22Rv1 (cell line): ENCODE measurements at regions not wholly inside any gene's neighbourhood (a gene's known extent, or its start where the extent isn't known, plus 50 kb on each side); places are given as distances from the start of the nearest gene placed in this dataset.

Experiments used
- CTCF ChIP-seq: fragments of 450-650 bp; IDR thresholded peaks from 2 replicates; pipeline ENCODE4 v1.5.1; 2017; ENCODE audit warnings: mild to moderate bottlenecking
- ZFX ChIP-seq: fragments of 450-650 bp; IDR thresholded peaks from 2 replicates; pipeline ENCODE4 v1.6.1; 2017; ENCODE audit warnings: antibody characterized with exemption, borderline replicate concordance

GRCh38 chr15:39434163-39434562, 146.7 kb upstream of the THBS1 start:
- TF ChIP-seq CTCF: no peak
- TF ChIP-seq ZFX: no peak
